GM12873 (cell line): ENCODE measurements at regions not wholly inside any gene's neighbourhood (a gene's known extent, or its start where the extent isn't known, plus 50 kb on each side); places are given as distances from the start of the nearest gene placed in this dataset.

Experiments used
- CTCF ChIP-seq: IDR thresholded peaks from 2 replicates; pipeline ENCODE4 v1.5.1; 2012; ENCODE audit warnings: low read depth, mild to moderate bottlenecking, moderate library complexity, low read length, control low read depth; ENCODE audit not compliant: insufficient read depth; ENCODE audit errors: missing control alignments

DNA sequence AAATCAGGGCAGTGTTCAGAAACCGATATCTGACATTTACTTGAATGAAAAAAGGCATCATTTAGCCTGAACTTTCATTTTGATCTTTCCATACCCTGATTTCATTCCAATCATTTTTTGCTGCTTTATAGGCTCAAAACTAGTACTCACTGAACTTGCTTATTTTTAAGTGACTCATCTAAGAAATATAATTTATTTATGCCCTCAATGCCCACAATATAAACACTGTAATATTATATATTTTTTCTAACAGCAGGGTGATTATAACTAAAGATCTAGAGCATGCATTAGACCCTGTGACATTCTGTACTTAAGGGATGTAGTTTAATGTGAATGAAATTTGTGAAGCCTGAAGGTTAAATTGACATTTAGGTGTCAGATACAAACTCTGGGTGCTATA lies 446.1 kb upstream of the CDH10 start:
- no peak for TF ChIP-seq CTCF

DNA sequence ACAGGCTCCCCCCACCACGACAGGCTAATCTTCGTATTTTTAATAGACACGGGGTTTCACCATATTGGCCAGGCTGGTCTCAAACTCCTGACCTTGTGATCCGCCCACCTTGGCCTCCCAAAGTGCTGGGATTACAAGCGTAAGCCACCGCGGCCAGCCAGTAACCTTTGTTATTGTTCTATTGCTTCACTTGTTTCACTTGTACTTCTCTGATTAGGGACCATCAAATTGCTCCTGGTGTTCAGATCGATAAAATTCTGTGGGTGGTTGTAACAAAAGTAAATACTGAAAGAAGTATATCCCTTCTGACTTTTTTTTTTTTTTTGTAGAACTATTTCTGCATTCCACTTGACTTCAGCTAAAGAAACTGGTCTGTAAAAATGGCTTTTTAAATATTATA lies 445.5 kb upstream of the CDH10 start:
- no peak for TF ChIP-seq CTCF

- no peak for TF ChIP-seq CTCF
Observed at GRCh38 chr5:25066239-25066638, 421.5 kb upstream of the CDH10 start.

DNA sequence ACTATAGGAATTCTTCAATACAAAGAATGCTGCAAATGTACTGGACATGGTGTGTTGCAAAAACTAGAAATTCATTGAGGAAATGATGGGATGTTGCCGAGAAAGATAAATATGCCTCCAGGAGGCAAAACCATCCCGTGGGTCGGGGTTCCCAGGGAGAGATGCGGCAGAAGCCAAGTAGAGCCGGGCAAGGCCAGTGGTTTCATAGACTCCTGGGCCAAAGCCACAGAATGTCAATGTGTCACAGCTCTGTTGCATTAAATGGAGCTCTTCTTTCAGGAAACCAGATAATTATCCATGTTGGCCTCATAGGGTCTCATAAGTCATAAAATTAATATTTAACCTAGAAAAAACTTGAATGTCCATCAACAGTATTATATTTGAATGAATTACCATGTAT lies 419.5 kb upstream of the CDH10 start:
- no peak for TF ChIP-seq CTCF

- TF ChIP-seq CTCF: no peak
Observed at GRCh38 chr5:25060575-25060974, 415.8 kb upstream of the CDH10 start.

DNA sequence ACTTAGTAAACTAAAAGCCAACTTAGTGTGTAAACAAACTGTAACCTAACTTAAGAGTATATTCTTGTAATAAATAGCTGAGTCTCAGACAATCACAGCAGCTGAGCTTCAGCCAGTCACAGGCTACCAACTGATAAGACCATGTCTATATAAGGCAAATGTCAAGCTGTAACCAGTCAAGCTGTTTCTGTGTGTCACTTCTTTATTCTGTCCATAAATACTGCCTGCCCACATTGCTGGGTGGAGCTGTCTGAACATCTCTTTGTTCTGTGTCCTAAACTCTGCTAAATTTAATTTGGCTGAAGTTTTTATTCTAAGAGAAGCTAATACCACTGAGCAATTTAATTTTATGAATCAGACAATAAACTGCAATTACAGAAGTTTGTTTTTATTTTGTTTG lies 412.1 kb upstream of the CDH10 start:
- no peak for TF ChIP-seq CTCF

DNA sequence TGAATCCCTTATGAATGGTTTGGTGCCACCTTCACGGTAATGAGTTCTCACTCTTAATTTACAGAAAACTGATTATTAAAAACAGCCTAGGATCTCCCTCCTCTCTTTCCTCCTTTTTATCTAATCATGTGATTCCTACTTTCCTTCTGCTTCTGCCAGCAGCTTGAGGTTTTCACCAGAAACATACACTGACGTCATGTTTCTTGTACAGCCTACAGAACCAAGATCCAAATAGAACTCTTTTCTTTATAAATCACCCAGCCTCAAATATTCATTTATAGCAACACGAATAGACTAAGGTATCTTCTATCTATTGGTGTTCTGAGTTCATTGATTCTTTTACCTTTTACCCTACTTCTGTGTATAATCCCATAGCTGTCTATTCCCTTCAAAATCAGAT lies 388.9 kb upstream of the CDH10 start:
- TF ChIP-seq CTCF: no peak

DNA sequence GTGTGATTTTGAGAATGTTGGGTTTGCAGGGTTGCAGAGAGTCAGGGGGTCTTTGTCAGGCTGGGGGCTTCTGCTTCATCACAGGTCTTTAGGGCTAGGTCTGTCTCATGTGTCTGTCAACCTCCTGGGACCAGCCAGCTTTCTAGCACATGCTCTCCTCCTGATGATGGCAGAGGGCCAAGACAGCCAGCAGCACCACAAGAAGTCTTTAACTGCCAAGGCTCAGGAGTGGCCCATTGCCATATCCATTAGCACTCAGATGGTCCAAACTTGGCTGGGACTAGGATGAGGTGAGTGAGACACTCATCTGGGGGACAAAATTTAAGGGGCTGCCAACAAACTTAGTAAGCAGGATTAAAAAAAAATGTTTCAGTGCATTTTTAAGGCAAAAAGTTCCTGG lies 384.2 kb upstream of the CDH10 start:
- no peak for TF ChIP-seq CTCF
